ENCODE measurements at regions not wholly inside any gene's neighbourhood (a gene's known extent, or its start where the extent isn't known, plus 50 kb on each side); places are given as distances from the start of the nearest gene placed in this dataset.

DNA sequence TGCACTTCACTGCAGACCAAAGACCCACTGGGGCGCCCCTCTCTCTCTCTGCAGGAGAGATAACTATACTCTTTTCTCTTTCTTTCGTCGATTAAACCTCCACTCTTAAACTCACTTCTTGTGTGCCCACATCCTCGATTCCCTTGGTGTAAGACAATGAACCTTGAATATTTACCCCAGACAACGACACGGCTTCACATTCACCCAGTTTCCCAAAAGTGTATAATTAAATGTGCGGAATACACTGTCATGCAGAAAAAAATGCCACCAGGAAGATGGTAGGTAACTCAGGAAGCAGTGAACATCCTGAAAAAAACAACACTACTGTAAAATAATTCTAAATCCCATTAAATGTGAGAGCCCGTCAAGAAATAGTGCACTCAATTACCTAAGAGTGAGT is 882.2 kb downstream of the TYW1 start:
- Histone ChIP-seq H3K4me1 (replicated peaks in 1 of 4; ENCODE audit: control insufficient read depth in 3 of 4, insufficient read depth in 4 of 4, low read length in 3 of 4) (no peaks in the 10 kb centered on the region), H2BK120ac (replicated peaks; ENCODE audit: low read depth, low read length) (no peak overlapping the region), H4K8ac (ENCODE audit: extremely low read depth, insufficient read depth, low read length) (no peak overlapping the region), H3K56ac (replicated peaks; ENCODE audit: insufficient read length, low read depth, low read length) (no peak overlapping the region), H3K23ac (ENCODE audit: insufficient read length) (no peak overlapping the region), H4K20me1 (replicated peaks in 1 of 2; ENCODE audit: control insufficient read depth in 1 of 2, insufficient read depth in 2 of 2, low read length in 2 of 2) (no peaks in the 10 kb centered on the region), H4K91ac (replicated peaks; ENCODE audit: insufficient read length, low read length) (no peak overlapping the region), H3K4me2 (ENCODE audit: insufficient read depth in 1 of 2, low read depth in 2 of 2, low read length in 2 of 2) (no peak overlapping the region), H3K4me3 (ENCODE audit: extremely low read depth in 1 of 4, insufficient read depth in 2 of 4, low read depth in 3 of 4, low read length in 4 of 4) (no peak overlapping the region), H3K27ac (ENCODE audit: low read depth, low read length) (no peak overlapping the region), H4K5ac (ENCODE audit: insufficient read length, low read depth, low read length) (no peak overlapping the region), H2AK5ac (ENCODE audit: low read depth, low read length) (no peak overlapping the region), H3K23me2 (ENCODE audit: low read depth, low read length) (no peaks in the 10 kb centered on the region), H2BK5ac (ENCODE audit: low read depth, low read length) (no peak overlapping the region), H3K79me1 (ENCODE audit: low read depth, low read length) (no peaks in the 10 kb centered on the region), H3K4ac (replicated peaks; ENCODE audit: insufficient read length, low read depth, low read length) (no peak overlapping the region), H3K27me3 (replicated peaks in 1 of 4; ENCODE audit: control insufficient read depth in 3 of 4, extremely low read depth in 1 of 4, insufficient read depth in 3 of 4, low read length in 3 of 4) (no peaks in the 10 kb centered on the region), H3K36me3 (ENCODE audit: control insufficient read depth in 2 of 4, insufficient read depth in 4 of 4, low read length in 3 of 4) (no peaks in the 10 kb centered on the region), H3K9ac (replicated peaks in 1 of 4; ENCODE audit: extremely low read depth in 1 of 4, low read depth in 3 of 4, low read length in 3 of 4) (no peak overlapping the region), H3K18ac (ENCODE audit: extremely low read depth, low read length) (no peak overlapping the region), H3K79me2 (ENCODE audit: control insufficient read depth in 1 of 2, insufficient read depth in 2 of 2, low read length in 2 of 2) (no peaks in the 10 kb centered on the region), H3K14ac (ENCODE audit: insufficient read length) (no peak overlapping the region), H2AFZ (ENCODE audit: low read length) (no peak overlapping the region), H2BK20ac (ENCODE audit: low read length) (no peak overlapping the region), H3K9me3 (ENCODE audit: insufficient read depth in 2 of 2, low read depth in 1 of 2, low read length in 1 of 2) (no peaks in the 10 kb centered on the region), H2BK12ac (ENCODE audit: low read depth, low read length) (no peak overlapping the region), H2BK15ac (ENCODE audit: low read length) (no peak overlapping the region)
- ChIA-PET CTCF (ENCODE audit: partially characterized antibody) (interaction anchor here (0.9 kb wide), 1 partner anchor 8 kb away, joined by 3 read pairs; no protein-coding TSS in a partner anchor), POLR2A (ENCODE audit: partially characterized antibody) (no interaction called here)
- DNase-seq (ENCODE audit: low read depth in 1 of 2, low spot score in 2 of 2) (no peak), FAIRE-seq (no peak)
- 89% methylated on average over 8 of the region's 8 CpGs; no CpG with 5 or more reads in 1 of the 2 experiments for WGBS, 2 experiments (ENCODE audit: extremely low coverage in 1 of 2, insufficient coverage in 1 of 2, insufficient read length in 1 of 2, insufficient replicate concordance in 2 of 2, low coverage in 1 of 2, low lambda C conversion rate in 2 of 2, missing lambda C conversion rate in 1 of 2)
- no peak for TF ChIP-seq CBX8 (IDR thresholded peaks at IDR 0.05; ENCODE audit: borderline replicate concordance, low read depth, low read length)
- TF ChIP-seq CBX5 (IDR thresholded peaks at IDR 0.05; ENCODE audit: low read depth, low read length), result no peak
- no peak for TF ChIP-seq EZH2 (IDR thresholded peaks at IDR 0.05; ENCODE audit: low read depth, low read length, severe bottlenecking)
- no peak for TF ChIP-seq BACH1 (IDR thresholded peaks at IDR 0.05; ENCODE audit: low read length)
- no peak for TF ChIP-seq RXRA (IDR thresholded peaks at IDR 0.05; ENCODE audit: insufficient read depth, low read depth, low read length)
- TF ChIP-seq SRF (IDR thresholded peaks at IDR 0.05; ENCODE audit: low read depth, low read length), result no peak
- TF ChIP-seq, protein P1, sequence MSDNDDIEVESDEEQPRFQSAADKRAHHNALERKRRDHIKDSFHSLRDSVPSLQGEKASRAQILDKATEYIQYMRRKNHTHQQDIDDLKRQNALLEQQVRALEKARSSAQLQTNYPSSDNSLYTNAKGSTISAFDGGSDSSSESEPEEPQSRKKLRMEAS (IDR thresholded peaks at IDR 0.05), result no peak
- TF ChIP-seq POLR2AphosphoS5 (IDR thresholded peaks at IDR 0.05; ENCODE audit: low read depth, low read length), result no peak

Data from H1 (cell line).